GM12878 (cell line): ENCODE measurements at regions not wholly inside any gene's neighbourhood (a gene's known extent, or its start where the extent isn't known, plus 50 kb on each side); places are given as distances from the start of the nearest gene placed in this dataset.

Source experiments
- HCFC1 ChIP-seq: fragments of 150-350 bp; IDR thresholded peaks from 2 replicates; pipeline ENCODE4 v1.6.1; 2014; ENCODE audit warnings: low read length
- NFYA ChIP-seq: IDR thresholded peaks from 2 replicates; pipeline ENCODE4 v1.6.1; 2011; ENCODE audit warnings: low read depth, mild to moderate bottlenecking, low read length, improper control_type of control experiment, borderline replicate concordance
- TF ChIP-seq, protein P1 (sequence below), 3 experiments: IDR thresholded peaks in 2 of 3; conservative IDR thresholded peaks in 1 of 3; 2 replicates each; pipeline ENCODE4 v1.5.1; 2011; ENCODE audit warnings: low read depth in 3 of 3, low read length in 3 of 3, mild to moderate bottlenecking in 3 of 3, control low read depth in 2 of 3, moderate library complexity in 2 of 3, inconsistent platforms in 1 of 3, mixed read lengths in 1 of 3; ENCODE audit not compliant: control insufficient read depth in 2 of 3, insufficient read depth in 1 of 3; ENCODE audit errors: extremely low read depth in 1 of 3

DNA sequence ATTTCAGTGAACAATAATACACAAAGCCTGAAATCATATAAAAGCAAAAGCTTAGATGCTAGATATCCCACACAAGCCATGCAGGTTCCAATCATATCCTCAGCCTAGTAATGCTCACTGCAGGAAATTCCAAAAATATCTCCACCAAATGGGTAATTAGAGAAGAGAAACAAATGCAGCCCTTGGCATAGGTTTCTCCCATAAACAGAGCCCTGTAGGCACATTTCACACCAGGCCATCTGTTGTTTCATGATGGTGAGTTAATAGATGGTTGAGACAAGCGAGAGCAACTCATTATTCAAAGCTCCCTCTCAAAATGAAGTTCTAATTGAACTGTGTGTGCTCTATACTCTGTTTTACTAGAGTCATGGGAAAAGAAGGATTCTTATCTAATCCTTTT, 154.6 kb upstream of the TRPC6 start:
- no peak for TF ChIP-seq HCFC1
- TF ChIP-seq NFYA = no peak
- TF ChIP-seq, protein P1, sequence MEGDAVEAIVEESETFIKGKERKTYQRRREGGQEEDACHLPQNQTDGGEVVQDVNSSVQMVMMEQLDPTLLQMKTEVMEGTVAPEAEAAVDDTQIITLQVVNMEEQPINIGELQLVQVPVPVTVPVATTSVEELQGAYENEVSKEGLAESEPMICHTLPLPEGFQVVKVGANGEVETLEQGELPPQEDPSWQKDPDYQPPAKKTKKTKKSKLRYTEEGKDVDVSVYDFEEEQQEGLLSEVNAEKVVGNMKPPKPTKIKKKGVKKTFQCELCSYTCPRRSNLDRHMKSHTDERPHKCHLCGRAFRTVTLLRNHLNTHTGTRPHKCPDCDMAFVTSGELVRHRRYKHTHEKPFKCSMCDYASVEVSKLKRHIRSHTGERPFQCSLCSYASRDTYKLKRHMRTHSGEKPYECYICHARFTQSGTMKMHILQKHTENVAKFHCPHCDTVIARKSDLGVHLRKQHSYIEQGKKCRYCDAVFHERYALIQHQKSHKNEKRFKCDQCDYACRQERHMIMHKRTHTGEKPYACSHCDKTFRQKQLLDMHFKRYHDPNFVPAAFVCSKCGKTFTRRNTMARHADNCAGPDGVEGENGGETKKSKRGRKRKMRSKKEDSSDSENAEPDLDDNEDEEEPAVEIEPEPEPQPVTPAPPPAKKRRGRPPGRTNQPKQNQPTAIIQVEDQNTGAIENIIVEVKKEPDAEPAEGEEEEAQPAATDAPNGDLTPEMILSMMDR (IDR thresholded peaks at IDR 0.05 in 2 of 3, conservative IDR thresholded peaks at IDR 0.05 in 1 of 3; ENCODE audit: control insufficient read depth in 2 of 3, extremely low read depth in 1 of 3, insufficient read depth in 1 of 3, low read depth in 3 of 3, low read length in 3 of 3) = no peak
